PC-3 (cell line): ENCODE measurements at regions not wholly inside any gene's neighbourhood (a gene's known extent, or its start where the extent isn't known, plus 50 kb on each side); places are given as distances from the start of the nearest gene placed in this dataset.

Experiments used
- ATAC-seq: fragments of 200-7000 bp; cut with Tn5 transposase; 2 replicates; pipeline ENCODE4 v1.9.1; 2020; ENCODE audit warnings: mild to moderate bottlenecking, moderate library complexity
- BruUV-seq: library from RNA; stranded (reverse); fragments of 400-500 nt; replicated peaks from 2 replicates; lab custom pipeline; 2021; lab: Mats Ljungman, UMichigan
- CTCF ChIA-PET: fragments of 300-600 bp; sonication (Branson Sonifier 250); formaldehyde crosslinking; loops from one replicate; lab custom pipeline; 2022; ENCODE audit warnings: antibody characterized with exemption; lab: Charles Lee
- POLR2A ChIA-PET: fragments of 300-600 bp; sonication (Branson Sonifier 250); formaldehyde crosslinking; loops from one replicate; lab custom pipeline; 2022; ENCODE audit warnings: antibody characterized with exemption; ENCODE audit not compliant: unreplicated experiment; lab: Charles Lee
- DNase-seq: peaks from one replicate; pipeline ENCODE4 v3.0.0-alpha.2; 2015
- H2AFZ ChIP-seq: fragments of 300-600 bp; sonication (generic); 2 replicates; pipeline ENCODE4 v1.6.0; 2016; ENCODE audit warnings: antibody characterized with exemption, low read length
- H3F3A ChIP-seq: fragments of 300-600 bp; sonication (generic); one replicate; pipeline ENCODE4 v1.6.0; 2017; ENCODE audit warnings: antibody characterized with exemption, low read length, control low read depth, mild to moderate bottlenecking; ENCODE audit not compliant: unreplicated experiment
- H3K27ac ChIP-seq: fragments of 300-600 bp; sonication (generic); 2 replicates; pipeline ENCODE4 v1.5.1; 2016; ENCODE audit warnings: mild to moderate bottlenecking, low read length
- H3K27me3 ChIP-seq: fragments of 300-600 bp; sonication (generic); 2 replicates; pipeline ENCODE4 v1.6.1; 2016; ENCODE audit warnings: low read length, mixed read lengths
- H3K36me3 ChIP-seq: fragments of 300-600 bp; sonication (generic); 2 replicates; pipeline ENCODE4 v1.6.1; 2016; ENCODE audit warnings: low read depth, mixed run types, low read length, mixed read lengths
- H3K4me1 ChIP-seq: fragments of 300-600 bp; sonication (generic); 2 replicates; pipeline ENCODE4 v1.5.1; 2016; ENCODE audit warnings: low read length; ENCODE audit not compliant: insufficient read depth
- H3K4me2 ChIP-seq: fragments of 300-600 bp; sonication (generic); 2 replicates; pipeline ENCODE4 v1.6.0; 2016; ENCODE audit warnings: low read length
- H3K4me3 ChIP-seq: fragments of 300-600 bp; sonication (generic); 2 replicates; pipeline ENCODE4 v1.5.1; 2016; ENCODE audit warnings: mild to moderate bottlenecking, low read length, mixed read lengths
- H3K79me2 ChIP-seq: fragments of 300-600 bp; sonication (generic); 2 replicates; pipeline ENCODE4 v1.6.1; 2017; ENCODE audit warnings: low read length, mixed read lengths
- H3K9ac ChIP-seq: fragments of 300-600 bp; sonication (generic); 2 replicates; pipeline ENCODE4 v1.6.0; 2016; ENCODE audit warnings: mild to moderate bottlenecking, low read length
- H3K9me2 ChIP-seq: fragments of 300-600 bp; sonication (generic); replicated peaks from 2 replicates; pipeline ENCODE4 v1.6.1; 2016; ENCODE audit warnings: mixed run types, low read length, mixed read lengths
- H3K9me3 ChIP-seq: fragments of 300-600 bp; sonication (generic); 2 replicates; pipeline ENCODE4 v1.6.1; 2016; ENCODE audit warnings: low read length, mixed read lengths
- H4K20me1 ChIP-seq: fragments of 300-600 bp; sonication (generic); 2 replicates; pipeline ENCODE4 v1.6.1; 2016; ENCODE audit warnings: low read length, mixed read lengths
- EZH2 ChIP-seq: fragments of 300-600 bp; sonication (generic); IDR thresholded peaks from one replicate; pipeline ENCODE4 v1.6.1; 2017; ENCODE audit warnings: antibody characterized with exemption, mild to moderate bottlenecking, low read length; ENCODE audit not compliant: unreplicated experiment
- EZH2phosphoT487 ChIP-seq: fragments of 300-600 bp; sonication (generic); IDR thresholded peaks from 2 replicates; pipeline ENCODE4 v1.6.1; 2018; ENCODE audit warnings: mild to moderate bottlenecking, antibody characterized with exemption, low read length, borderline replicate concordance
- intact Hi-C: fragments of 100-400 bp; cut with micrococcal nuclease; formaldehyde crosslinking; loops from 2 replicates; pipeline ENCODE4 v1.9.0; 2023
- TF ChIP-seq, protein P1 (sequence below): fragments of 300-600 bp; sonication (generic); conservative IDR thresholded peaks from 2 replicates; pipeline ENCODE4 v1.5.1; 2017; ENCODE audit warnings: antibody characterized with exemption, low read depth, mild to moderate bottlenecking, low read length

DNA sequence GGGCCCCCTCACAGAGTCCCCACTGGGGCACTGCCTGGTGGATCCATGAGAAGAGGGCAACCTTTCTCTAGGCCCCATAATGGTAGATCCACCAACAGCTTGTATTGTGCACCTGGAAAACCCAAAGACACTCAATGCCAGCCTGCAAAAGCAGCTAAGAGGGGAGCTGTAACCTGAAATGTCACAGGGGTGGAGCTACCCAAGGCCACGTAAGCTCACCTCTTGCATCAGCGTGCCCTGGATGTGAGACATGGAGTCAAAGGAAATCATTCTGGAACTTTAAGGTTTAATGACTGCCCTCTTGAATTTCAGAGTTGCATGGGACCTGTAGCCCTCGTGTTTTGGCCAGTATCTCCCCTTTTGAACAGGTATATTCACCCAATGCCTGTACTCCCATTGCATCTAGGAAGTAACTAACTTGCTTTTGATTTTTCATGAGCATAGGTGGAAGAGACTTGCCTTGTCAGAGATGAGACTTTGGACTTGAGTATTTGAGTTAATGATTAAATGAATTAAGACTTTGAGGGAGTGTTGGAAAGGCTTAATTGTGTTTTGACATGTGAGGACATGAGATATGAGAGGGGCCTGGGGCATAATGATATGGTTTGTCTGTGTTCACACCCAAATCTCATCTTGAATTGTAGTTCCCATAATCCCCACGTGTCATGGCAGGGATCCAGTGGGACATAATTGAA, 900.9 kb upstream of the ROBO1 start:
- TF ChIP-seq, protein P1, sequence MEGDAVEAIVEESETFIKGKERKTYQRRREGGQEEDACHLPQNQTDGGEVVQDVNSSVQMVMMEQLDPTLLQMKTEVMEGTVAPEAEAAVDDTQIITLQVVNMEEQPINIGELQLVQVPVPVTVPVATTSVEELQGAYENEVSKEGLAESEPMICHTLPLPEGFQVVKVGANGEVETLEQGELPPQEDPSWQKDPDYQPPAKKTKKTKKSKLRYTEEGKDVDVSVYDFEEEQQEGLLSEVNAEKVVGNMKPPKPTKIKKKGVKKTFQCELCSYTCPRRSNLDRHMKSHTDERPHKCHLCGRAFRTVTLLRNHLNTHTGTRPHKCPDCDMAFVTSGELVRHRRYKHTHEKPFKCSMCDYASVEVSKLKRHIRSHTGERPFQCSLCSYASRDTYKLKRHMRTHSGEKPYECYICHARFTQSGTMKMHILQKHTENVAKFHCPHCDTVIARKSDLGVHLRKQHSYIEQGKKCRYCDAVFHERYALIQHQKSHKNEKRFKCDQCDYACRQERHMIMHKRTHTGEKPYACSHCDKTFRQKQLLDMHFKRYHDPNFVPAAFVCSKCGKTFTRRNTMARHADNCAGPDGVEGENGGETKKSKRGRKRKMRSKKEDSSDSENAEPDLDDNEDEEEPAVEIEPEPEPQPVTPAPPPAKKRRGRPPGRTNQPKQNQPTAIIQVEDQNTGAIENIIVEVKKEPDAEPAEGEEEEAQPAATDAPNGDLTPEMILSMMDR = no peak
- TF ChIP-seq EZH2phosphoT487 (no peak), EZH2 (no peak)
- no peaks in the 10 kb centered on the region for H3K9me3 ChIP-seq
- ChIA-PET CTCF (interaction anchor here (0.6 kb wide), 1 partner anchor 608 kb away, joined by 3 read pairs; no protein-coding TSS in a partner anchor), POLR2A (no interaction called here)
- H3K27me3 ChIP-seq = no peaks in the 10 kb centered on the region
- no TSS peak for BruUV-seq
- no peak overlapping the region for H3K27ac ChIP-seq
- H3K9ac ChIP-seq = no peak overlapping the region
- H3K36me3 ChIP-seq = peaks cover 6% of the 10 kb centered on the region; the same call in 1 of the 2 replicates
- H3K9me2 ChIP-seq = no peaks in the 10 kb centered on the region
- ATAC-seq (no peak), DNase-seq (no peak)
- H3K4me3 ChIP-seq = no peak overlapping the region
- no peaks in the 10 kb centered on the region for H4K20me1 ChIP-seq
- H3K79me2 ChIP-seq = no peaks in the 10 kb centered on the region
- H3F3A ChIP-seq = no peaks in the 10 kb centered on the region
- H2AFZ ChIP-seq = no peak overlapping the region
- no peak overlapping the region for H3K4me2 ChIP-seq
- no peaks in the 10 kb centered on the region for H3K4me1 ChIP-seq
- intact Hi-C loops = no loop called here

DNA sequence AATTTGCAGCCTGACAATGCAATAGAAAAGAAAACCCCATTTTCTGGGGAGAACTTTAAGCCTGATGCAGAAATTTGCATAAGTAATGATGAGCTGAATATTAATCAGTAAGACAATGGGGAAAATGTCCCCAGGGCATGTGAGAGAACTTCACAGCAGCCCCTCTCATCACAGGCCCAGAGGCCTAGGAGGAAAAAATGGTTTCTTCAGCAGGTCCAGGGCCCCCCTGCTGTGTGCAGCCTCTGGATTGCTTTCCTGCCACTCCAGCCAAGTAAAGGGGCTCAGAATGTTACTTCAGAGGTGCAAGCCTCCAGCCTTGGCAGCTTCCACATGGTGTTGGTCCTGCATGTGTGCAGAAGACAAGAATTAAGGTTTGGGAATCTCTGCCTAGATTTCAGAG, 900.3 kb upstream of the ROBO1 start:
- no peak overlapping the region for H3K4me3 ChIP-seq
- H3K9me3 ChIP-seq = no peaks in the 10 kb centered on the region
- POLR2A ChIA-PET = no interaction called here
- no peaks in the 10 kb centered on the region for H3K9me2 ChIP-seq
- no peaks in the 10 kb centered on the region for H3K27me3 ChIP-seq
- H2AFZ ChIP-seq = no peak overlapping the region
- H3K79me2 ChIP-seq = no peaks in the 10 kb centered on the region
- no peaks in the 10 kb centered on the region for H4K20me1 ChIP-seq
- TF ChIP-seq, protein P1 = no peak
- TF ChIP-seq EZH2phosphoT487 (no peak), EZH2 (no peak)
- CTCF ChIA-PET = no interaction called here
- BruUV-seq = no TSS peak
- H3K4me2 ChIP-seq = no peak overlapping the region
- ATAC-seq (no peak), DNase-seq (no peak)
- H3K27ac ChIP-seq = no peak overlapping the region
- no peaks in the 10 kb centered on the region for H3K4me1 ChIP-seq
- peaks cover 6% of the 10 kb centered on the region; the same call in 1 of the 2 replicates for H3K36me3 ChIP-seq
- intact Hi-C loops = no loop called here
- no peaks in the 10 kb centered on the region for H3F3A ChIP-seq
- no peak overlapping the region for H3K9ac ChIP-seq

GRCh38 chr3:80663426-80663825, 895.6 kb upstream of the ROBO1 start:
- H3K9ac ChIP-seq = no peak overlapping the region
- H4K20me1 ChIP-seq = no peaks in the 10 kb centered on the region
- H3K9me3 ChIP-seq = no peaks in the 10 kb centered on the region
- ChIA-PET CTCF (no interaction called here), POLR2A (no interaction called here)
- H2AFZ ChIP-seq = no peak overlapping the region
- BruUV-seq = no TSS peak
- TF ChIP-seq EZH2 (no peak), EZH2phosphoT487 (no peak)
- TF ChIP-seq, protein P1 = no peak
- DNase-seq (no peak), ATAC-seq (no peak)
- H3F3A ChIP-seq = no peaks in the 10 kb centered on the region
- no peaks in the 10 kb centered on the region for H3K9me2 ChIP-seq
- no peaks in the 10 kb centered on the region for H3K27me3 ChIP-seq
- no peak overlapping the region for H3K4me2 ChIP-seq
- H3K36me3 ChIP-seq = peaks cover 4% of the 10 kb centered on the region; the same call in 1 of the 2 replicates
- H3K27ac ChIP-seq = no peak overlapping the region
- intact Hi-C loops = no loop called here
- H3K79me2 ChIP-seq = no peaks in the 10 kb centered on the region
- H3K4me1 ChIP-seq = no peaks in the 10 kb centered on the region
- H3K4me3 ChIP-seq = no peak overlapping the region
